Esophagus muscularis mucosa (tissue), 4 donors: ENCODE measurements at regions not wholly inside any gene's neighbourhood (a gene's known extent, or its start where the extent isn't known, plus 50 kb on each side); places are given as distances from the start of the nearest gene placed in this dataset.

Experiments
- CTCF ChIP-seq, 3 experiments: fragments of 200-600 bp in 2 of 3; fragments of 450-650 bp in 1 of 3; sonication (generic) in 2 of 3; IDR thresholded peaks; one replicate each; pipeline ENCODE4 v1.5.1; 2017 to 2019; ENCODE audit warnings: antibody characterized with exemption in 3 of 3, mild to moderate bottlenecking in 2 of 3, moderate library complexity in 1 of 3
- EP300 ChIP-seq: sonication (generic); formaldehyde crosslinking; IDR thresholded peaks from one replicate; pipeline ENCODE4 v1.6.1; 2017; ENCODE audit warnings: antibody characterized with exemption
- POLR2A ChIP-seq: fragments of 450-650 bp; IDR thresholded peaks from one replicate; pipeline ENCODE4 v1.6.1; 2017; ENCODE audit warnings: antibody characterized with exemption, moderate library complexity, mild to moderate bottlenecking, low read depth
- POLR2AphosphoS5 ChIP-seq, 2 donors: sonication (generic); formaldehyde crosslinking; IDR thresholded peaks; one replicate each; pipeline ENCODE4 v1.6.1; 2017; ENCODE audit warnings: antibody characterized with exemption in 2 of 2

DNA sequence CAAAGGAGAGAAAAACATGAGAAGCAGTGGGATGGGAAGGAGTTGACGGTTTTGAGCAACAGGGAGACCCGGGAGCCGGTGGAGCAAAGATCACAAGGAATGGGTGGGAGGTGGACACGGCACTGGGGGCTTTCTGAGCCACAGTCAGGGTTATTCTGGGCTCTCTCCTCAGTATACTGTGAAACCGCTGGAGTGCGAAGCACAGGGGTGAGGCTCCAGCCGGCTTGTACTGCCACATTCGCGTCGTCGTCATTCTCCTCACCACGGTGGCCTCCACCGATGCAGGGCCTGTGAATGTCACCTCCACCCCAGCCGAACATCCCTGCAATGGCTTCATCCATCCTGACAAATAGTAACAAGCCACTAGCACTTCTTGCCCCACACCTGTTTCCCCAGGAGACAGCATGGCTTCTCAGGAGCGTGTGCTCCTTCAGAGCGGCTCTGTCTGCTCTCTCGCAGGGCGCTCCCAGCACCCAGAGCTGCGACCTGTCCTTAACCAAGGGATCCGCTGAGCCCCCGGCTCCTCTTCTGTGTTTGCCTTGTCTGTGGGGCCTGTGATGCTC lies 1165.3 kb downstream of the TBC1D22A start:
- TF ChIP-seq POLR2A, result no peak
- TF ChIP-seq CTCF (IDR thresholded peaks at IDR 0.05), result no peak
- TF ChIP-seq EP300, result no peak
- no peak for TF ChIP-seq POLR2AphosphoS5 (IDR thresholded peaks at IDR 0.05)
